HepG2 (cell line): ENCODE measurements at regions not wholly inside any gene's neighbourhood (a gene's known extent, or its start where the extent isn't known, plus 50 kb on each side); places are given as distances from the start of the nearest gene placed in this dataset.

Source experiments
- ATAC-seq: fragments of 200-7000 bp; cut with Tn5 transposase; 3 replicates; pipeline ENCODE4 v1.9.1; 2020; ENCODE audit warnings: mild to moderate bottlenecking, moderate library complexity
- BruUV-seq: library from RNA; stranded (reverse); fragments of 400-500 nt; replicated peaks from 2 replicates; lab custom pipeline; 2021; lab: Mats Ljungman, UMichigan
- CTCF ChIA-PET: fragments of 300-600 bp; formaldehyde crosslinking; extraction: SDS; loops from one replicate; lab custom pipeline; 2021; ENCODE audit warnings: low total read pairs, inconsistent platforms, low intra/inter-chr PET ratio; lab: Yijun Ruan, JAX
- POLR2A ChIA-PET: fragments of 350-600 bp; sonication (Branson Sonifier 250); formaldehyde crosslinking; loops from one replicate; lab custom pipeline; 2020; ENCODE audit warnings: antibody characterized with exemption, inconsistent platforms; lab: Yijun Ruan, JAX
- DNase-seq: peaks from one replicate; pipeline ENCODE4 v3.0.0-alpha.2; 2015; ENCODE audit warnings: low spot score
- FAIRE-seq: peaks from 3 replicates; lab custom pipeline; 2011; peaks lifted over from hg19 to GRCh38; lab: Jason Lieb, UNC
- H2AFZ ChIP-seq: one replicate; pipeline ENCODE4 v1.6.1; 2011; ENCODE audit warnings: low read length, inconsistent platforms
- H3K27ac ChIP-seq: fragments of 300-600 bp; 3 replicates; pipeline ENCODE4 v1.8.0; 2011; ENCODE audit warnings: mixed run types, mild to moderate bottlenecking, mixed read lengths, low read length, inconsistent platforms; ENCODE audit not compliant: insufficient read depth; ENCODE audit errors: extremely low read length
- H3K27me3 ChIP-seq, 2 experiments: fragments of 200-600 bp in 1 of 2; 2 replicates in 1 of 2; 3 replicates in 1 of 2; pipeline versions ENCODE4 v1.6.0 to v1.8.0; 2011; ENCODE audit warnings: low read length in 2 of 2, mild to moderate bottlenecking in 2 of 2, moderate library complexity in 2 of 2, inconsistent platforms in 1 of 2; ENCODE audit not compliant: insufficient read depth in 2 of 2, control insufficient read depth in 1 of 2
- H3K36me3 ChIP-seq, 2 experiments: fragments of 200-600 bp in 1 of 2; replicated peaks in 1 of 2; 2 replicates in 1 of 2; 3 replicates in 1 of 2; pipeline versions ENCODE4 v1.5.1 to v1.8.0; 2011; ENCODE audit warnings: low read length in 2 of 2, inconsistent platforms in 1 of 2; ENCODE audit not compliant: insufficient read depth in 2 of 2, control insufficient read depth in 1 of 2
- H3K4me1 ChIP-seq: 2 replicates; pipeline ENCODE4 v1.5.1; 2012; ENCODE audit warnings: low read length, inconsistent platforms; ENCODE audit not compliant: insufficient read depth
- H3K4me2 ChIP-seq: 2 replicates; pipeline ENCODE4 v1.6.0; 2011; ENCODE audit warnings: low read depth, low read length, inconsistent platforms
- H3K4me3 ChIP-seq, 3 experiments: fragments of 200-600 bp in 1 of 3; sonication (generic), shearing (Covaris generic) in 1 of 3; replicated peaks in 1 of 3; 2 replicates each; pipeline ENCODE4 v1.5.1; 2011 to 2016; ENCODE audit warnings: low read length in 3 of 3, inconsistent platforms in 2 of 3, low read depth in 2 of 3, mild to moderate bottlenecking in 2 of 3, control low read depth in 1 of 3, mixed read lengths in 1 of 3; ENCODE audit not compliant: insufficient read depth in 1 of 3
- H3K79me2 ChIP-seq: one replicate; pipeline ENCODE4 v1.6.1; 2011; ENCODE audit warnings: low read length, inconsistent platforms; ENCODE audit not compliant: insufficient read depth
- H3K9ac ChIP-seq: 2 replicates; pipeline ENCODE4 v1.6.0; 2011; ENCODE audit warnings: mild to moderate bottlenecking, low read depth, low read length, inconsistent platforms; ENCODE audit not compliant: insufficient read depth
- H3K9me3 ChIP-seq: 2 replicates; pipeline ENCODE4 v1.5.1; 2012; ENCODE audit warnings: mild to moderate bottlenecking, low read length
- H4K20me1 ChIP-seq: 2 replicates; pipeline ENCODE4 v1.6.0; 2011; ENCODE audit warnings: inconsistent platforms, mild to moderate bottlenecking, low read length, moderate library complexity; ENCODE audit not compliant: insufficient read depth
- MIER2 ChIP-seq: IDR thresholded peaks from 2 replicates; pipeline ENCODE4 v1.6.1; 2016; ENCODE audit warnings: missing biosample characterization, missing genetic modification reagents
- MIER3 ChIP-seq: IDR thresholded peaks from 2 replicates; pipeline ENCODE4 v1.6.1; 2016; ENCODE audit warnings: missing compliant biosample characterization, borderline replicate concordance
- NR2F6 ChIP-seq, 2 experiments: IDR thresholded peaks; 2 replicates each; pipeline ENCODE4 v1.6.1; 2016; ENCODE audit warnings: antibody characterized with exemption in 1 of 2, mild to moderate bottlenecking in 1 of 2
- PHB2 ChIP-seq: fragments of 450-650 bp; IDR thresholded peaks from 2 replicates; pipeline ENCODE4 v1.6.1; 2018; ENCODE audit not compliant: partially characterized antibody
- TBP ChIP-seq: sonication (generic); formaldehyde crosslinking; IDR thresholded peaks from 2 replicates; pipeline ENCODE4 v1.5.0; 2020; ENCODE audit warnings: missing genetic modification reagents
- ZBTB21 ChIP-seq: sonication (generic); formaldehyde crosslinking; IDR thresholded peaks from 2 replicates; pipeline ENCODE4 v1.4.0; 2020; ENCODE audit warnings: missing genetic modification reagents
- ZNF143 ChIP-seq: sonication (generic); formaldehyde crosslinking; IDR thresholded peaks from 2 replicates; pipeline ENCODE4 v1.4.0; 2020; ENCODE audit warnings: missing genetic modification reagents
- ZNF431 ChIP-seq: sonication (generic); formaldehyde crosslinking; IDR thresholded peaks from 2 replicates; pipeline ENCODE4 v1.9.0; 2022; ENCODE audit warnings: missing genetic modification reagents, low read depth, mild to moderate bottlenecking, borderline replicate concordance
- ZNF549 ChIP-seq: sonication (generic); formaldehyde crosslinking; IDR thresholded peaks from 2 replicates; pipeline ENCODE4 v1.5.0; 2020; ENCODE audit warnings: missing genetic modification reagents
- WGBS: methylation state at CpG from one replicate; pipeline ENCODE4 v1.1.6; 2017; ENCODE audit warnings: low lambda C conversion rate; 5-methylcytosine and 5-hydroxymethylcytosine counted together
- in situ Hi-C: cut with HindIII; loops from 2 replicates; pipeline ENCODE4 v1.10.0; 2017; ENCODE audit warnings: low pct_unique_long_range_greater_than_20kb; ENCODE audit not compliant: extremely low pct_ligation_motif_present
- intact Hi-C: fragments of 100-400 bp; cut with micrococcal nuclease; formaldehyde crosslinking; loops from one replicate; pipeline ENCODE4 v1.10.0; 2022; ENCODE audit not compliant: unreplicated experiment
- TF ChIP-seq, protein P1 (sequence below): sonication (generic); formaldehyde crosslinking; IDR thresholded peaks from 2 replicates; pipeline ENCODE4 v1.4.0; 2020; ENCODE audit warnings: mild to moderate bottlenecking, low read depth, missing genetic modification reagents
- TF ChIP-seq, protein P2 (sequence below): sonication (generic); formaldehyde crosslinking; IDR thresholded peaks from 2 replicates; pipeline ENCODE4 v1.4.0; 2020; ENCODE audit warnings: low read depth, mild to moderate bottlenecking, missing genetic modification reagents

DNA sequence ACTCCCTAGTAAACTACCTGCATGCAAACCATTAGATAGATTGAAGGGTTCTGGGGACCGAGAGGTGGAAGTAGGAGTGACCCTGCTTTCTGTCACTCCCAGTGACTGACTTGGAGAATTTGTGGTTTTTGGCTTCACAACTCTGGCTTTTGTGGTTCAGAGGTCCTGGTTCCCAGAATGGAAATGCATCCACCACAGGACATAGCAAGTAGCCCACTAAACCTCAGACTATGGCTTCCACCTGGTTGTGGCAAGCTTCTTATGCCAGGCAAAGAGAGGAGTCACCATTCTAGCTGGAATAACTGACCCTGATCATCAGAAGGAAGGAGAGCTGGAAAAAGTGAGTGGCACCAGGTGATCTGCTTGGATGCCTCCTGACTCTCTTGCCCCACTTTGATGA lies 162.4 kb upstream of the TMEM260 start:
- no peak overlapping the region for H3K4me3 ChIP-seq
- ChIA-PET POLR2A (no interaction called here), CTCF (no interaction called here)
- intact Hi-C loops (no loop called here), in situ Hi-C loops (no loop called here)
- no peaks in the 10 kb centered on the region; a peak in 1 of 5 replicates for H3K27me3 ChIP-seq
- no peaks in the 10 kb centered on the region for H3K9me3 ChIP-seq
- H3K79me2 ChIP-seq = no peaks in the 10 kb centered on the region
- ATAC-seq = no peak
- no peak for FAIRE-seq
- no peak overlapping the region for H3K27ac ChIP-seq
- H3K9ac ChIP-seq = no peak overlapping the region
- WGBS = 0% methylated on average over 1 of the region's 1 CpG
- no peaks in the 10 kb centered on the region for H3K4me1 ChIP-seq
- no peak overlapping the region for H3K4me2 ChIP-seq
- no peak overlapping the region for H2AFZ ChIP-seq
- no TSS peak for BruUV-seq
- no peak for DNase-seq
- no peaks in the 10 kb centered on the region for H3K36me3 ChIP-seq
- TF ChIP-seq TBP (no peak), NR2F6 (IDR thresholded peaks at IDR 0.05) (no peak), NR2F6 (CRISPR knock-in tag; IDR thresholded peaks at IDR 0.05) (no peak), ZNF431 (CRISPR knock-in tag) (no peak), ZBTB21 (no peak), MIER3 (no peak), ZNF549 (no peak), MIER2 (no peak), PHB2 (no peak), ZNF143 (CRISPR knock-in tag) (no peak)
- TF ChIP-seq, protein P1, sequence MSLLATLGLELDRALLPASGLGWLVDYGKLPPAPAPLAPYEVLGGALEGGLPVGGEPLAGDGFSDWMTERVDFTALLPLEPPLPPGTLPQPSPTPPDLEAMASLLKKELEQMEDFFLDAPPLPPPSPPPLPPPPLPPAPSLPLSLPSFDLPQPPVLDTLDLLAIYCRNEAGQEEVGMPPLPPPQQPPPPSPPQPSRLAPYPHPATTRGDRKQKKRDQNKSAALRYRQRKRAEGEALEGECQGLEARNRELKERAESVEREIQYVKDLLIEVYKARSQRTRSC (CRISPR knock-in tag) = no peak
- TF ChIP-seq, protein P2, sequence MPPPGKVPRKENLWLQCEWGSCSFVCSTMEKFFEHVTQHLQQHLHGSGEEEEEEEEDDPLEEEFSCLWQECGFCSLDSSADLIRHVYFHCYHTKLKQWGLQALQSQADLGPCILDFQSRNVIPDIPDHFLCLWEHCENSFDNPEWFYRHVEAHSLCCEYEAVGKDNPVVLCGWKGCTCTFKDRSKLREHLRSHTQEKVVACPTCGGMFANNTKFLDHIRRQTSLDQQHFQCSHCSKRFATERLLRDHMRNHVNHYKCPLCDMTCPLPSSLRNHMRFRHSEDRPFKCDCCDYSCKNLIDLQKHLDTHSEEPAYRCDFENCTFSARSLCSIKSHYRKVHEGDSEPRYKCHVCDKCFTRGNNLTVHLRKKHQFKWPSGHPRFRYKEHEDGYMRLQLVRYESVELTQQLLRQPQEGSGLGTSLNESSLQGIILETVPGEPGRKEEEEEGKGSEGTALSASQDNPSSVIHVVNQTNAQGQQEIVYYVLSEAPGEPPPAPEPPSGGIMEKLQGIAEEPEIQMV = no peak
- H4K20me1 ChIP-seq = no peaks in the 10 kb centered on the region
